HG03442 (cell line): ENCODE measurements at regions not wholly inside any gene's neighbourhood (a gene's known extent, or its start where the extent isn't known, plus 50 kb on each side); places are given as distances from the start of the nearest gene placed in this dataset.
A peak's percentile ranks its signal among the peaks of the same experiment; 100 is the strongest.

ENCODE experiments used
- ATAC-seq: cut with Tn5 transposase; IDR thresholded peaks from one replicate; pipeline ENCODE4 v1.9.1; 2021; ENCODE audit warnings: mild to moderate bottlenecking, moderate library complexity; ENCODE audit not compliant: unreplicated experiment

DNA sequence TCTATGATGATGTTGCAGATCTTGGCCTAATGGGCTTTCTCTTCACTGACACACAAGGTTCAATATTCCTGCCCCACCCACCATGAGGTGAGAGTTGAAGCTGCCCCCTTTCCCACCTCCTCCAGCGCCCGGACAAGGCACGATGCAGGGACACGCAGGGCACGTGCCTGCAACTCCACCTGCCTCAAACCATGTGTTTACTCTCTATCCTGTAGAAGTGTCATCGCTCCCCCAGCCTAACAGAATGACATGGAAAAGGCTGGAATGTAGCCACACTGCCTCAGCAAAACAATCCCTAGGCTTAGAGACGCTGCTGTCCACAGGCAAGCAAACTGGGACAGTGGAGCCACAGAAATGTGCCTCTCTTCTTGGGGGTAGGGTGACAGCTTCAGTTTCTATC, 92.9 kb upstream of the SOD1 start:
- ATAC-seq: no peak

DNA sequence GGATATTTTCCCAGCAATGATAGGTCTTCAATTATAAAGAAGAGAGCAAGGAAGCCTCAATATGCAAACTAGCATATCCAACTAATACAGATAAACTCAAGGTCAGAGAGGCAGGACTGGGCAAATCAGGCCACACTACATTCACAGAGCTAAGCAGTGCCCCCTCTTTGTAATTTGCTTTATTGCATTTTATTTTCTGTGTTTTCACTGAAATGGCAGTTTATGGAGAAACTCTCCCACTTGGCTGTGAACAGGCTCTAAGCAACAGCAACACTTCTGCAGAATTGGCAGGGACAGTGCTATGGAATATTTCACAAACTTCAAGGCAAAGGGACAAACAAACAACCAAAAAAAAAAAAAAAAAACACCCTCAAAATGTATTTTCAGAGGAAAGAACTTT, 93.4 kb upstream of the SOD1 start:
- ATAC-seq: no peak

DNA sequence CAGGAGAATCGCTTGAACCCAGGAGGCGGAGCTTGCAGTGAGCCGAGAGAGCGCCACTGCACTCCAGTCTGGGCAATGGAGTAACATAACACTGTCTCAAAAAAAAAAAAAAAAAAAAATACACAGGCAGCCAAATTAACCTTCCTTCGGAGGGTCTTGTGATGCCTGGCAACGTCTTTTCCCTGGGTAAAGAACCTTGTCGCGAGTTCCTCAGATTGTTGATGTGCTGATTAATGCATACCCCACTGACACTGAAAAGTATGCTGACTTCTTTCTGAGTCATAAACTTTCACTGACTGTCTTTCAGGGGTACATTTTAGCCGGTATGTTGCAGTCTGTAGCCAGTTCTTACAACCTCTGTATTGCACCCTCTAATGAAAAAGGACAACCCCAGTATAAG, 95.1 kb upstream of the SOD1 start:
- ATAC-seq: no peak

DNA sequence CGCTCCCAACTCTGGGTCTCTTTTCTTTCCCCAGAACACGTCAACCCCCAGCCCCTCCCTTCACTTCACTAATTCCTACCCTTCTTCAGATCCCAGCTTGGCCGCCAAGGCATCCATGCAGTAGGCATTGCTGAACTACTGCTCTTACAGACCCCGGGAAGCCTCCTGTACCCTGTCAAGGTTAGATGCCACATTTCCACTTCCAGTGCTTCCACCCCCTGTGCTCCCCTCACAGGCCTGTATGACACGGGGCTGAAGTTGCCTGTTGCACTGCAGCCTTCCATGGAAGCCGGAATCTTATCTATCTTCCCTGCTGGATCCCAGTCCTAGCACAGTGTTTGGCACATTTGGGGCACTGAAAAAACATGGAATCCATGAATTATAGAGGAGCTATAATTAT, 99.0 kb upstream of the SOD1 start:
- no peak for ATAC-seq

DNA sequence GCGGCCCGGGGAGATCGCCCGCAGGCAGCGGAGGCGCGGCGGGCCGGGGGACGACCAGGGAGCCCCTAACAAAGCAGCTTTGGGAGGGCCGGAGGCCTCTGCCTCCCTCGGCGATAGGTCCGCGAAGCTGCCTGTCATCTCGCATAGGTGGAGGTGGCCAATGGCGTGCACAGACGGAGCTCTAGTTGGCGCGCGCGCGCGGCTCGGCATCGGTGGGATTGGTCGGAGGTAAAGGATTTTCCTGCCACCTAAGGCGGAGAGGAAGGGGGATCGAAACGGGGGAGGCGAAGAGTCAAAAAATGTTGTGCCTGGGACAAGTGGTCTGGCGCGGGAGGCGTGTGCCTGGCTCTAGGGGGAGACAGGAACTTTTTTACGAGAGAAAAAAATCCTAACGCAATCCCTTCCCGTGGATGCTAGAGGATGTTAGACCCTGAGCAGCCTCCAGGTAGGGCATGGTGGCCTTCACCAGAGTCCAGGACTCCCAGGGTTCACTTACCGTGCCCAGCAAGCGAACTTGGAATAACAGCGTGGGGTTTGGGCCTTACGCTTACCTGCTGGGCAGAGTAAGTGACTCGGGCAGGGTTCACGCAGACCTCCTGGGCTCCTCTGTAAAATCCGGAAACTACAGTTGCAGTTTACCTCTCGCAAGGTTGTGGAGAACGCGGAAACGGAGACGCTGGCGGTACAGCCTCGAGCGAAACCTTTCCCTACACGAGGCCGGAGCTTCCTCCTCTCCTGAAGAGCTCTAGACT, 99.9 kb upstream of the SOD1 start:
- ATAC-seq: peak; percentile 62

DNA sequence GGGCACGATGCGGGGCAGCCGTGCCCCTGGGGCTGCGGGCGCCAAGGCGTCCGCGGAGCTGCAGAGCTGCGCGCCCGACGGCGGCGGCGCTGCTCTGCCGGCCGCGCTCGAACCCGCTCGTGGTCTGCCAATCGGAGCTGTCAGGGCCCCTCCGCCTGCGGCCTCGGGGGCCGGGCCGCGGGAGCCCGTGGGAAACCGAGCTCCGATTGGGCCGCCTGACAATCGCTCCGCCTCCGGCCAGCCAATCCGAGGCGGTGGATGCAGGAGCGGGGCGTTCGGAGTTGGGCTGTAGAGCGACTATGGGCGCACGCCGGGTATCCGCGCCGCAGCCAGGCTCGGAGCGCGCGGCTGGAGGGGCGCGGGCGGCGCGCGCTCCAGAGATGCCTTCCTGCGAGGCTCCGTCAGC, 100.5 kb upstream of the SOD1 start:
- ATAC-seq: peak; percentile 67

DNA sequence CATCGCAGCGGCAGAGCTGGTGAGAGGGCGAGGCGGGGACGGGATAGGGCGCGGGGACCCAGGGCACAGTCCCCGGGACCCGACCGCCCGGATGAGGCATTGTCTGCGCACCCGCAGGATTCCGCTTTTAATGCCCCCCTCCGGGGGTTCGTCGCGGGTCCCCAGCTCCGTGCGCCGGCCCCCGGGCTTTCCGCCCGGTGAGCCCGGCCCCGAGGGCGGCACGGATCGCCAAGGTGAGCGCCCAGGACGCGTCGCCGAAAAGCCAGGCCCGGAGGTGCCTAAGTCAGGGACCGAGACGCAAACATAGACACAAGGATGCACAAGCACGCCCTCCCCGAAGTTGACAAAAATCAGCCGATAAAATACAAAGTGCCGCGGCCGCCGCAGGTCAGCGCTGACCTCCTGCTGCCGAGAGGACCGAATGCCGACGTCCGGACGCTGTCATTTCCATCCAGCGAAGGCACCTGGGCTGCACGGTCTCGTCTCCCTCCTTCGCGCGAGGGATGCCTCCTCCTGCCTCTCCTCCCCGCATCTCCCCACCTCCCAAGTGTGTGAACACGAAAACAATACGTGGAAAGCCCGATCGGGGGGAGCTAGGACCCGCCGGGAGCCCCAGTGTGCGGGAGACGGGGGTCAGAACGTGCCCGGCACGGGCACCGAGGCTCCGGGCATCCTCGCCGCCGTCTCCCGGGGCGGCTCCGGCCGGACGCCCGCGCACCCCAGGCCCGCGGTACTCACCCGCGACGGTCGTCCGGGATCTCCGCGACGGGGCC, 101.1 kb upstream of the SOD1 start:
- ATAC-seq: peak; percentile 8

DNA sequence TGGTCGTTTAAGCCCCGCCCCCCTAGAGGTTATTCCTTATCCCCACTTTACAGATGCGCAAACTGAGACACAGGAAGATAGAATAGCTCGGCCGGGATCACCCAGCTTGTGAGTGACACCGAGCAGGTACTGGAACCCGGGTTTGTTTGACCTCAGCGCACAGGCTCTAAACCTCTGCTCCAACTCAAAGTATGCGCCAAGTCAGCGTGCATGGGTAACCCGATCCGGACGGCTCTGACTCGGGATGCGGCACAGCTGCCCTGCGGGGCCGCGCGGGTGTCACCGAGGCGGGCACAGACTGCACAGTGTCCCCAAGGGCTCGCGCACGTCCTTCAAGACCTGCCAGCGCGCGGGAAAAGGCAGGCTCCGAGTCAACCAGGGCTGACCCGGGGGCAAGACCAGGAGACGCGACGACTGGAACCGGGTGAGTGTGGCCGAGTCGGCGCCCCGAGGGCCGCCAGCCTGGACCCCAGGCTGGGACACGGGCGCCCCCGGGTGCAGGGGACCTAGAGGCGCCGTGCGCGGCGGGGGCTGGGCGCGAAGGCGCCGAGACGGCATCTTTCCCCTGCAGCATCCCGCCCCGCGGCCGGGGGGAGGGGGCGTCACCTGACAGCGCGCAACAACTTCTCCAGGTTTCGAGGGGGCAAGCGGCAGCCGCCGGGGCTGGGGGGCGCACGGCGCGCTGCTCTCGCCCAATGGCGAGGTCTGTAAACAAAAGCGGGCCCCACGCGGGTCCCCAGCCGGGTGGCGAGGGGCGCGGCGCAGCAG, 101.9 kb upstream of the SOD1 start:
- ATAC-seq: no peak

DNA sequence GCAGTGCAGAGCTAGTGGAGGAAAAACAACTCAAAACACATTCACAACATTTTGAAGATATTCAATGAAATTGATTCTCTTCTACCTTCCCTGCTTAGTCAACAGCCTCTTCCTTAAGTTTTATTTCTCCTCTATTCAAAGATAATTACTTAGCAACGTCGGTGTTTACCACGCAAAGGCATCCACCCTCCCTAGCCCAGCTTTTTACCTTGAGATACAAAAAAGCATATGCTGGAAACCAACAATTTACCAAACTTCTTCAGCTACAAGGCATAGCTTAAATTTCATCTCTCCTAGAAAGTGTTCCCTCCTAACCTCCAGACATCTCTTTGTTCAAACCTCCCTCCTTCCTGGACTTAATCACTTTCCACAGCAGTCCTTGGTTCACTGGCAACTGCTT, 102.8 kb upstream of the SOD1 start:
- no peak for ATAC-seq

DNA sequence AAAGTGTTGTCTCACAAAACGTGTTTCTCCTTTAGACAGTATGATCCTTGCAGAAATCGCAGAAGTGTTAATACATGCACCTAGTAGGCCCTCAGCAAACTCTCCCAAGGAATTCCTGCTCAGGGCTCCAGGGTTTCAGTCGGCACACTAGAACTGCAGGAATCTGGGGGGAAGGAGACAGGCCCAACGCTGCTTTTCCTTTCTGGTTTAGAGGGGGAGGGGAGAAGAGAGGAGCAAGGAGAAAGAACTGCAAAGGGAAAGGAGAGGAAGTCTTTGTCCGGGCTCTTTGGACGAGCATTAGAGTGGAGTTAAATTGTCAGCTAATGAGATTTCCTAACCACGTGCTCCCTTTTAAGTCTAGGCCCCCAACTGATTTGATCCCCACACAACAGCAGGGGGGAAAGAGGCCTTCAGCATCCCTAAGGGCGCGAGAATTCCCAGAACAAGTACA, 103.7 kb upstream of the SOD1 start:
- no peak for ATAC-seq

DNA sequence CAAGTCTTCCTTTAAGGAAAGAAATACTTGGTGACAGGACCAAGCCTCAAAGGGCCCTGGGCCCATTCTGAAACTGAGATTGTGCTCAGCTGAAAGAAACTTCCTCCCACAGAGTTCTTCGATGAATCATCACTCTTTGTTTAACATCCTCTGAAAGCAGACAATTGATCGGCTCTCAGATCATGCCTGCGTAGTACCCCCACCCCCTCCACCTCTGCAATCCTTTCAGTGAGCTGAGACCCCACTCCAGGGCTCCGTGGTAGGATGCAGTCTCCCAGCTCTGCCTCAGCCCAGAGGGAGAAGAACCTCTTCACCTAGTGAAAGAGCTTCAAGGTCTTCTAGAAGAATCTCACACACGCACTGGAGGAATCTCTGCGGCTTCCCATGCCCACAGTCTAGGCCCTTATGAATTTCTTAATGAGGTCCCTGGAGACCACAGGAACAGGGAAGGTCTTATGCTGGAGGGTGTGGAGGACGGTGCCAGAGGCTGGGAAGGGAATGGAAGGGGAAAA, 104.9 kb upstream of the SOD1 start:
- ATAC-seq: peak; percentile 66

DNA sequence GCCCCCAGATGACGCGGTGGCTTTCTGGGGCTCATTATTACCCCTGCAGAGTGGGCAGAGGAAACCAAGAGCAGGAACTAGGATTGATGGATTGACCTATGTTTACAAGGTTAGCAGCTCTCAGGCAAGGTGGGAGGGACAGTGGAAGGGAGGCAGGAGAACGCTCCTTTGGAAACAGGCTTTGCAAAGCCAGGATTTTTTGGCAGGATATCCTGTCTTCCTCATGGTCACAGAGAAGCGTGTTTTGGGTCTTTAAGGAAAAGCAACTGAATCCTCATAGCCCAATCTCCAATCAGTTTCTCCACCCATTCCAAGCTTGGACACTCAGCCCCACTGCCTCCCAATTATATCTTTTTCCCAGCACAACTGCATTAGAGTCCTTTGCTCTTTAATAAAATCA, 105.6 kb upstream of the SOD1 start:
- no peak for ATAC-seq

DNA sequence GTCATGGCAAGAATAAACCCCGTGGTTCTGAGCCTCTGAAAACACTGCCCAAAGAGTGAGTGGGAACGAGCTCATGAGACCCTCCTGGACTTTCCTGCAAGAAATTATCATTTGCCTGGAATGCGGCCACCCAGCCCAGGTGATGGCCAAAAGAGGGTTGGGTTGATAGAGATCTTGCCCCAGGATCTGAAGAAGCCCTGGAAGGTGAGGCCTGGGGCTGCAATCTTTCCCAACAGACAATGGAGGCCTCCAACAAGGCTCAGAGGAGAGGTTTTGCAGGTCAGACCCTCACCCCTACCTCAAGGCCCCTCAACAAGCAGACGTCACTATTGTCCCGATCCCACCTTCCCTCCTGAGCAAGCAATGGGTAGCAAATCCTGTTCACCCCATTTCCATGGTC, 106.0 kb upstream of the SOD1 start:
- no peak for ATAC-seq

DNA sequence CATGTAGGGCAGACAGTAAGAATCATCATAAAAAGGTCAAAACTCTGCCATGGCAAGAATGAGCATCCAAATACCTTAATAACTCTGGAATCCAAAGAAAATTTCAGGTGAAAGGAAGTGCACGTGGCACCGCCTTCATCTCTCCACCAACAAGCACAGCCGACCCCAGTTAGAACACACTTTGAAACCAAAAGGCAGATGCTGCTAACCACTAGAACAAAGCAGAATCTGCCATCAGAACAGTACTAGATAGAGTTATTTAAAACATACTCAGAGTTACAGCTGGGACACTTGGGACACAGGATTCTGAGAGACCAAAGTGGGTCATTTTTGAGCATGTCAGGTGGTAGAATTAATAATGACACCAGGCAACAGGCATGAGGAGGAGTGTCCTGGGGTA, 106.7 kb upstream of the SOD1 start:
- ATAC-seq: peak; percentile 48

DNA sequence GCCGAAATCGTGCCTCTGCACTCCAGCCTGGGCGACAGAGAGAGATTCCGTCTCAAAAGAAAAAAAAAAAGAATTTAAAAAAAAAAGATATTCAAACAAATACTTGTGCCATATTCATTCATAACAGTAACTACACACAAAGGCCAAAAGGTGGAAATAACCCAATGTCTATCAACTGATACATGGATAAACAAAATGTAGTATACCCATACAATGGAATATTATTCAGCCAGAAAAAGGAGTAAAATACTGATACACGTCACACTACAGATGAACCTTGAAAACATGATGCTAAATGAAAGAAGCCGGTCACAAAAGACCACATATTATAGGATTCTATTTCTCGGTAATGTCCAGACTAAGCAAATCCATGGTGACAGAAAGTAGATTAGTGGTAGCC, 109.4 kb upstream of the SOD1 start:
- no peak for ATAC-seq

DNA sequence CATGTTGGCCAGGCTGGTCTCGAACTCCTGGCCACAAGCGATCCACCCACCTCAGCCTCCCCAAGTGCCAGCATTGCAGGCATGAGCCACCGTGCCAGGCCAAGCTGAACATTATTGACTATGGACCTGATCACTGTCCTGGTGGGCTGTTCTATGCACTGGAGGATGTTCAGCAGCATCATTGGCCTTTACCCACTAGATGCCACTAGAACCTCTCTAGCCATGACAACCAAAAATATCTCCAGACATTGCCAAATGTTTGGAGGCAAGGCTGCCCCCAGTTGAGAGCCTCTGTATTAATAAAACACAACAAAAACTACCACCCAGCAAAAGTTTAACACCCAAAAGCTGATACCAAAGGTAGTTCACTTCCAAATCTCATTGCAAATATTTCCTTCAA, 110.8 kb upstream of the SOD1 start:
- ATAC-seq: no peak

DNA sequence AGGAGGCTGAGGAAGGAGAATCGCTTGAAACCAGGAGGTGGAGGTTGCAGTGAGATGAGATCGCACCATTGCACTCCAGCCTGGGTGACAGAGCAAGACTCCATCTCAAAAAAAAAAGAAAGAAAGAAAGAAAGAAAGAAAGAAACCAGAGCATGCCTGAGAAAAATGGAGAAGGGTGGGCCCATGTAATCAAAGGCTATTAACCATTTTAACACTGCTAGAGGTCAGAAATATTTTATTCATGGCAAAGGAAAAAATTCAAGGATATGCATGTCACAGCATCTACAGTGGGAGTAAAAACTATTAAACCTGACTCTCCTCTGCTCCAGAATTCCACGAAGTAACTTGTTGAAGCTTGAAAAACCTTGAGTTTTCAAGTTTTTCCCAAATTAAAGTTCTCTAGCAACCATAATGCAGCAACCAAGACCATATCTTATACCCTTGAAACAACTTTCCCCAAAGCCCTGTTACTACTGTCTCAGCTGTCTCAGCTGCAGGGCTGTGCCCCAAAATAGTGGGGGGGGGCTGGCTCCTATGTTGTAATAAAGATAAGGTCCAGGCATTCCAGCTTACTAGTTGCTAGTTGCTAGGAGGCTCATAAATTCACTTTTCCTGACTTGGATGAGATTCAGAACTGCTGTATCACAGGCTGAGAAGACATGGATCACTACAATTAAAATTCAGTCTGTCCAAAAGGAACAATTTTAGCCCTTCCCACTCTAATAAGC, 112.9 kb upstream of the SOD1 start:
- no peak for ATAC-seq

DNA sequence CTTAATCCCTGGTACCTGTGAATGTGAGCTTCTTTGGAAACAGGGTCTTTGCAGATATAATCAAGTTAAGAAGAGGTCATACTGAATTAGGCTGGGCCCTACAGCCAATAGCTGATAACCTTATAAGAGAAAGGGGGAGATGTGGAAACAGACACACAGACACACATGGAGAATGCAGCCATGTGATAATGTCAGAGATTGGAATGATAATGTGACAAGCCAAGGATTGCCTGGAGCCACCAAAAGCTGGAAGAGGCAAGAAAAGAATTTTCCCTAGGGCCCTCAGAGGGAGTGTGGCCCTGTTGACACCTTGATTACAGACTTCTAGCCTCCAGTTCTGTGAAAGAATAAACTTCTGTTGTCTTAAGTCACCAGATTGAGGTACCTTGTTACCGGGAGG, 114.5 kb upstream of the SOD1 start:
- ATAC-seq: no peak

DNA sequence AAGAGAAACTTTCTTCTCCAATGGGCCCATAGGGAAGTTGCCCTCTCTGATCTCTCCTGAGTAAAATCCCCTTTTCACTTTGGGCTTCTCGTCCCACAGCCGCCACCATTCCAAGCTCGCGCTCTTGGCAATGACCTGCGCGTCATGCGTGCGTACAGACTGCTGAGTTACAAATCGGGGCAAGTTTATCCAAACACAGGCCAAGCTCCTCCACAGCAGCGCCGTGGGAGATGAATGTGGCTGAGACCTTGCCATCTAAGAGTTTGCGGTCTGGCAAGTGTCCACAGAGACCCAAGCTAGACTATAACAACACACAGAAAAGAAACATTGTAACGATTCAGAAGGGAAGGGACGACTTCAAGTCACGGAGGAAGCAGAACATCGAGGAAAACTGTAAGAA, 116.3 kb upstream of the SOD1 start:
- ATAC-seq: no peak

DNA sequence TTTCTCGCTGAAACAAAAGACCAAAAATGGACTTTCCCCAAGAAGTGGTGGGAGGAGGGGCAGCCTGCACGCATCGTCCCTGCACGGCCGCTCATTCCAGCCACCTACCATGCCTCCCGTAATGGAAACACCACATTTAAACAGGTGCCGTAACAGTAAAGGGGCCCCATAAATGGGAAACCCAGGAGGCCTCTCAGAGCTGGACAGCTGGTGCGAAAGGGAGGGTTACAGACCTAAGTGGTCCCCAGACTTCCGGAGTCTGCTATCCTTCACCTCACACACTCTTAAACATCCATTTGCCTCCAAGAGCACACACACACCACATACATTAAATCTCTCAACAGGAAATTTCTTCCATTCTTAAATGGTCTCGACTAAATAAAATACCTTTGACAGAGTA, 120.7 kb upstream of the SOD1 start:
- no peak for ATAC-seq
